GM19452 (cell line): ENCODE measurements at regions not wholly inside any gene's neighbourhood (a gene's known extent, or its start where the extent isn't known, plus 50 kb on each side); places are given as distances from the start of the nearest gene placed in this dataset.
"Not testable (repeated sequence)": the region's sequence is repeated elsewhere in the genome, so short reads cannot be mapped to it uniquely, and the experiment has no call there.

ENCODE experiments used
- ATAC-seq: cut with Tn5 transposase; IDR thresholded peaks from one replicate; pipeline ENCODE4 v1.9.1; 2021; ENCODE audit not compliant: unreplicated experiment

GRCh38 chr17:73912373-73912746, 268.1 kb upstream of the SDK2 start:
- ATAC-seq = no peak

- no peak for ATAC-seq
Observed at GRCh38 chr17:73914536-73915274, 270.5 kb upstream of the SDK2 start.

- ATAC-seq = not testable (repeated sequence)
Observed at GRCh38 chr17:73919033-73919432, 274.8 kb upstream of the SDK2 start.

GRCh38 chr17:73921306-73921705, 277.1 kb upstream of the SDK2 start:
- ATAC-seq = no peak

GRCh38 chr17:73924114-73924908, 279.2 kb upstream of the RPL38 start:
- ATAC-seq = no peak

- ATAC-seq = no peak
Observed at GRCh38 chr17:73924909-73925186, 278.6 kb upstream of the RPL38 start.

GRCh38 chr17:73929860-73930430, 273.5 kb upstream of the RPL38 start:
- ATAC-seq = no peak

GRCh38 chr17:73932216-73932749, 271.2 kb upstream of the RPL38 start:
- ATAC-seq = no peak

GRCh38 chr17:73933164-73933766, 270.2 kb upstream of the RPL38 start:
- ATAC-seq = no peak

GRCh38 chr17:73933871-73934270, 269.6 kb upstream of the RPL38 start:
- ATAC-seq = no peak

GRCh38 chr17:73934696-73935095, 268.8 kb upstream of the RPL38 start:
- ATAC-seq = no peak

- ATAC-seq = no peak
Observed at GRCh38 chr17:73936908-73937627, 266.4 kb upstream of the RPL38 start.

- no peak for ATAC-seq
Observed at GRCh38 chr17:73938706-73939105, 264.8 kb upstream of the RPL38 start.

GRCh38 chr17:73939806-73940205, 263.7 kb upstream of the RPL38 start:
- no peak for ATAC-seq

- no peak for ATAC-seq
Observed at GRCh38 chr17:73940511-73940910, 263.0 kb upstream of the RPL38 start.

- ATAC-seq = no peak
Observed at GRCh38 chr17:73941919-73942530, 261.5 kb upstream of the RPL38 start.

- no peak for ATAC-seq
Observed at GRCh38 chr17:73942703-73943415, 260.6 kb upstream of the RPL38 start.

GRCh38 chr17:73943416-73944110, 259.9 kb upstream of the RPL38 start:
- no peak for ATAC-seq

GRCh38 chr17:73944366-73944765, 259.1 kb upstream of the RPL38 start:
- ATAC-seq = no peak
